Right lobe of liver (tissue), 6 donors: ENCODE measurements at regions not wholly inside any gene's neighbourhood (a gene's known extent, or its start where the extent isn't known, plus 50 kb on each side); places are given as distances from the start of the nearest gene placed in this dataset.

Experiments
- ATAC-seq, 4 donors: fragments of 200-7000 bp; cut with Tn5 transposase; one replicate each; pipeline ENCODE4 v1.9.1; 2020; ENCODE audit warnings: mild to moderate bottlenecking in 4 of 4, moderate library complexity in 4 of 4
- DNase-seq, 3 donors: peaks; one replicate each; pipeline ENCODE4 v3.0.0-alpha.2; 2020
- H3K27ac ChIP-seq, 3 donors: fragments of 200-600 bp; one replicate each; pipeline ENCODE4 v1.8.0; 2022
- H3K27me3 ChIP-seq, 2 donors: fragments of 200-600 bp; one replicate each; pipeline ENCODE4 v1.8.0; 2022
- H3K36me3 ChIP-seq, 4 donors: fragments of 200-600 bp; sonication (generic) in 1 of 4; one replicate each; pipeline versions ENCODE4 v1.5.1 to v1.8.0; 2017 to 2022; ENCODE audit warnings: control low read depth in 1 of 4
- H3K4me1 ChIP-seq, 4 donors: fragments of 200-600 bp; sonication (generic) in 1 of 4; one replicate each; pipeline versions ENCODE4 v1.5.1 to v1.8.0; 2017 to 2022; ENCODE audit warnings: control low read depth in 1 of 4
- H3K4me3 ChIP-seq, 3 donors: fragments of 200-600 bp; one replicate each; pipeline ENCODE4 v1.8.0; 2022
- H3K9me3 ChIP-seq, 4 donors: fragments of 200-600 bp; sonication (generic) in 1 of 4; one replicate each; pipeline versions ENCODE4 v1.5.1 to v1.8.0; 2017 to 2022; ENCODE audit warnings: control low read depth in 1 of 4
- POLR2A ChIP-seq: fragments of 450-650 bp; IDR thresholded peaks from one replicate; pipeline ENCODE4 v1.6.1; 2017; ENCODE audit warnings: antibody characterized with exemption, mild to moderate bottlenecking
- WGBS: methylation state at CpG from one replicate; pipeline ENCODE4 v1.1.6; 2018; ENCODE audit warnings: low coverage, low lambda C conversion rate; ENCODE audit not compliant: insufficient coverage; ENCODE audit errors: missing lambda C conversion rate; 5-methylcytosine and 5-hydroxymethylcytosine counted together
- intact Hi-C, 2 donors: fragments of 100-400 bp; cut with DNase I; formaldehyde crosslinking; loops; one replicate each; pipeline versions ENCODE4 v1.11.2 to v1.14.1; 2022
- TF ChIP-seq, protein P1 (sequence below), 4 donors: fragments of 200-600 bp in 3 of 4; fragments of 450-650 bp in 1 of 4; IDR thresholded peaks; one replicate each; pipeline versions ENCODE4 v1.5.1 to v1.8.0; 2016 to 2022; ENCODE audit warnings: antibody characterized with exemption in 4 of 4, mild to moderate bottlenecking in 2 of 4
- donor health status: DM: no; HTN: yes; CAD: no.
- donor health status: DM: no; HTN: no; CAD: no.
- donor health status: DM: no; HTN: no; CAD: no.
- donor health status: DM: no; HTN: yes; CAD: no.
- donor health status: DM: no; HTN: yes; CAD: no.

DNA sequence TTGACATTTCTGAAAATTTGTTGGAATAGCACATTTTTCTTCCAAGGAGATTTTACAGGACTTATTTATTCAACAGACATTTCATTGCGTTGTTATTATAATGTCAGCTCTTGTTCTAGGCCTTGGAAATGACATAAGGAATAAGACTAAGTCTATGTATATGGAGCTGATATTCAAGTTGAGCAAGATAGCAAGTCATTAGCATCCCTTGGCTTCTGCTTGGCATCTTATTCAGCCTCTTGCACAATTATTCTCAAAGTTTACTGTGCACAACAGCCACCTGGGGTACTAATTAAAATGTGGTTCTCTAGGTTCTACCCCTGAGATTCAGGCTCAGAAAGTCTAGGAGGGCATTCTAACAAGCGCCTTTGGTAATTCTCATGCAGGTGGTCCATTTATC is 304.8 kb upstream of the DDI1 start:
- intact Hi-C loops, result no loop called here
- ATAC-seq, result no peak
- Histone ChIP-seq H3K9me3 (no peaks in the 10 kb centered on the region), H3K27ac (no peak overlapping the region), H3K27me3 (no peaks in the 10 kb centered on the region), H3K4me3 (no peak overlapping the region), H3K36me3 (no peaks in the 10 kb centered on the region), H3K4me1 (no peaks in the 10 kb centered on the region)
- DNase-seq, result no peak
- no peak for TF ChIP-seq POLR2A
- TF ChIP-seq, protein P1, sequence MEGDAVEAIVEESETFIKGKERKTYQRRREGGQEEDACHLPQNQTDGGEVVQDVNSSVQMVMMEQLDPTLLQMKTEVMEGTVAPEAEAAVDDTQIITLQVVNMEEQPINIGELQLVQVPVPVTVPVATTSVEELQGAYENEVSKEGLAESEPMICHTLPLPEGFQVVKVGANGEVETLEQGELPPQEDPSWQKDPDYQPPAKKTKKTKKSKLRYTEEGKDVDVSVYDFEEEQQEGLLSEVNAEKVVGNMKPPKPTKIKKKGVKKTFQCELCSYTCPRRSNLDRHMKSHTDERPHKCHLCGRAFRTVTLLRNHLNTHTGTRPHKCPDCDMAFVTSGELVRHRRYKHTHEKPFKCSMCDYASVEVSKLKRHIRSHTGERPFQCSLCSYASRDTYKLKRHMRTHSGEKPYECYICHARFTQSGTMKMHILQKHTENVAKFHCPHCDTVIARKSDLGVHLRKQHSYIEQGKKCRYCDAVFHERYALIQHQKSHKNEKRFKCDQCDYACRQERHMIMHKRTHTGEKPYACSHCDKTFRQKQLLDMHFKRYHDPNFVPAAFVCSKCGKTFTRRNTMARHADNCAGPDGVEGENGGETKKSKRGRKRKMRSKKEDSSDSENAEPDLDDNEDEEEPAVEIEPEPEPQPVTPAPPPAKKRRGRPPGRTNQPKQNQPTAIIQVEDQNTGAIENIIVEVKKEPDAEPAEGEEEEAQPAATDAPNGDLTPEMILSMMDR (IDR thresholded peaks at IDR 0.05), result no peak
- 44% methylated on average over 2 of the region's 2 CpGs for WGBS

DNA sequence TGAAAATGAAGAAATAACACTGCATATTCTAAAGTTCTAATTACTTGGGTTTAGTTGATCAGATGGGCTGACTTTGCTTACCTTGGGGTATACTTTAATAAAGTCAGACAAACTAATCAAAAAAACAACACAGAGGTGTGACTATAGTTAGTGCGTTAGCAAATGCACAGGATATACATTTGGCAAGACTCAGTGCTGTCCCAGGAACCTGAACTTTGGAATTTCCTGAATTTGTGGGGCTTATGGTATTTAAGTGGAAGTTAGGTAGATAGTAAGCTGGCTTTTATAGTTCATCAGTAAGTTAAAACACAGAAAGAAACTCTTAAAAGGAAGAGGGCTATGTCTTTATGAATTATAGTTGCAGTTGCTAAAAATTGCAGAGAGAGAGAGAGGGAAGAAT is 302.6 kb upstream of the DDI1 start:
- no peak for DNase-seq
- Histone ChIP-seq H3K27me3 (no peaks in the 10 kb centered on the region), H3K4me3 (no peak overlapping the region), H3K4me1 (no peaks in the 10 kb centered on the region), H3K27ac (no peak overlapping the region), H3K9me3 (no peaks in the 10 kb centered on the region), H3K36me3 (no peaks in the 10 kb centered on the region)
- WGBS, result 21% methylated on average over 1 of the region's 1 CpG
- TF ChIP-seq, protein P1 (IDR thresholded peaks at IDR 0.05), result no peak
- no peak for TF ChIP-seq POLR2A
- intact Hi-C loops, result no loop called here
- ATAC-seq, result no peak

DNA sequence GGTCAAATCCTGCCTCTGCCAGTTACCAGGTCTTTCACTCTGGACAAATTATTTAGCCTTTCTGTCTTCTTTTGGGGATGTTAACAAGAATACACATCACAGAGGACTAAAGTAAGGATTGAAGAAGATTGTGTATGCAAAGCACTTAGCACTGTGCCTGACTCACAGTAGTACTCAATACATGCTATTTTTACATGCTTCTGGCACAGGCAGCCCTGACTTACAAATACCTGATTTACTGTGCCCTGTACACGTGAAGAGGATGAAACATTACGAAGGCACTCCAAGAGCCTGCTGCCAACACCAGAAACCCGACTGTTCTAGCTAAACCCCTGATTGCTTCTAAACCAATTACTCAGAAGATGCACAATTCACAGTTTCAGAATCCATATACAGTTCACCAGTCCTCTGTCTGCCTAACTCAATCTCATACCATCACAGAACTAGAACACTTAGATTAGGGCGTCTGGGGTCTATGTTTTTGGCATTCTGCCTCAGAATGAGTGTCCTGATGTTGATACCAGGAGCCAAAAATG is 300.9 kb upstream of the DDI1 start:
- no peak for DNase-seq
- H3K27me3 ChIP-seq, result no peaks in the 10 kb centered on the region
- 44% methylated on average over 4 of the region's 4 CpGs for WGBS
- H3K4me1 ChIP-seq, result no peaks in the 10 kb centered on the region
- H3K4me3 ChIP-seq, result no peak overlapping the region
- no peaks in the 10 kb centered on the region for H3K36me3 ChIP-seq
- ATAC-seq, result no peak
- H3K9me3 ChIP-seq, result no peaks in the 10 kb centered on the region
- TF ChIP-seq, protein P1 (IDR thresholded peaks at IDR 0.05), result no peak
- no peak for TF ChIP-seq POLR2A
- H3K27ac ChIP-seq, result no peak overlapping the region
- intact Hi-C loops, result no loop called here

DNA sequence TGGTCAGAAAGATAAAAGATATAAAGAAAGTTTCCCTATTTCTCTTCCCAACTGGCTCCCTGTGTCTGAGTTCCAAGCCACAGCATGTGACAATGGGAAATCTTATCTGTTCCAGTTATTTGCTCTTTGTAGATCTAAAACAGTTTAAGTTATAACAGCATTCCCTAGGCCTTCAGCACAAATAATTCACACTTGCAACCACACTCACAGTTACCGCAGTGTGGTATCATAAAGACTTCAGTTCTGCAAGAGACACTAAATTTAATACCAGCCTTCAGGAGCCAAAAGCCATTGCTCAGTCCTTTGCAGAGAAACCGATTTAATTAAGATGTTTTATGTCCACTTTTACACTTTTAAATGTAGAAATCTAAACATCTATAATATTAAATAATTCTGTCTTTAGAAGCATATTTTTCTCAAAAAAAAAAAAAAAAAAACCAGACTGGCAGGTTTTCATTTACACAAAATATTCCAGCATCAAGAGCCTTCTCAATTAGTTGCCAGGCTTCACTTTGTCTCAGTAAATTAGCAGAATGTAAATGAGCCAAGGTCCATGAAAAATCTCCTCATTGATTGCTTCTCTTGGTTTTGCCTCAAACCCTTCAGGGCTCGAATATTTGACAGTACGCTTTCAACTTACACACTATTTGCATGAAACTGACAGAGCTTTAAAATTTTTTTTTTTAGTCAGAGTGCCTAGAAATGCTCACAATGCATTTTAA is 300.0 kb upstream of the DDI1 start:
- ATAC-seq (no peak), DNase-seq (no peak)
- 63% methylated on average over 4 of the region's 4 CpGs for WGBS
- intact Hi-C loops, result no loop called here
- Histone ChIP-seq H3K27ac (no peak overlapping the region), H3K36me3 (no peaks in the 10 kb centered on the region), H3K9me3 (no peaks in the 10 kb centered on the region), H3K27me3 (no peaks in the 10 kb centered on the region), H3K4me3 (no peak overlapping the region), H3K4me1 (no peaks in the 10 kb centered on the region)
- TF ChIP-seq, protein P1 (IDR thresholded peaks at IDR 0.05), result no peak
- no peak for TF ChIP-seq POLR2A
